RPMI8226 (cell line): ENCODE measurements at regions not wholly inside any gene's neighbourhood (a gene's known extent, or its start where the extent isn't known, plus 50 kb on each side); places are given as distances from the start of the nearest gene placed in this dataset.

Experiments used
- DNase-seq: peaks from one replicate; pipeline ENCODE4 v3.0.0-alpha.2; 2015

- no peak for DNase-seq
These were observed 161.0 kb downstream of the SLC28A3 start for GRCh38 chr9:84179531-84179930.

- DNase-seq, result no peak
These were observed 153.5 kb downstream of the SLC28A3 start for GRCh38 chr9:84187090-84187489.

- no peak for DNase-seq
These were observed 150.7 kb downstream of the SLC28A3 start for GRCh38 chr9:84189904-84190303.

GRCh38 chr9:84190411-84190810, 150.1 kb downstream of the SLC28A3 start:
- no peak for DNase-seq

- no peak for DNase-seq
These were observed 133.7 kb downstream of the SLC28A3 start for GRCh38 chr9:84206801-84207370.

GRCh38 chr9:84207491-84207951, 133.0 kb downstream of the SLC28A3 start:
- DNase-seq, result no peak

- no peak for DNase-seq
These were observed 128.3 kb downstream of the SLC28A3 start for GRCh38 chr9:84212246-84212645.

GRCh38 chr9:84212982-84213381, 127.6 kb downstream of the SLC28A3 start:
- no peak for DNase-seq

- DNase-seq, result no peak
These were observed 124.4 kb downstream of the SLC28A3 start for GRCh38 chr9:84216151-84216550.

GRCh38 chr9:84218322-84218721, 122.2 kb downstream of the SLC28A3 start:
- no peak for DNase-seq

DNA sequence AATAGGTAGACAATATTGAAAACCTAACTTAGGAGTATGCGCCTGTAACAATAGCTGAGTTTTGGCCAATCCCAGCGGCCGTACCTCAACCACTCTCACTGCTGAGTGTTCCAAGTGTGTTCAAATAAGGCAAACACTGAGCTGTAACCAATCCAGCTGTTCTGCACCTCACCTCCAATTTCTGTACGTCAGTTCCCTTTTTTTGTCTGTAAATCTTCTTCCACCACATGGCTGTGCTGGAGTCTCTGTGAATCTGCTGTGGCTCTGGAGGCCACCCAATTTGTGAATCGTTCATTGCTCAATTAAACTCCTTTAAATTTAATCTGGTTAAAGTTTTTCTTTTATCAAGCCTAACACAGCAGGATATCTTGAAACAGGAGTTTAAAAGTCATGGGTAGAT, 116.3 kb downstream of the SLC28A3 start:
- DNase-seq, result no peak
